ENCODE measurements at regions not wholly inside any gene's neighbourhood (a gene's known extent, or its start where the extent isn't known, plus 50 kb on each side); places are given as distances from the start of the nearest gene placed in this dataset.
"Not testable (repeated sequence)": the region's sequence is repeated elsewhere in the genome, so short reads cannot be mapped to it uniquely, and the experiment has no call there.

GRCh38 chr5:85545129-85545528 is 1072.6 kb upstream of the COX7C start:
- DNase-seq (ENCODE audit: low read depth in 2 of 2), result no peak

- DNase-seq (ENCODE audit: low read depth in 2 of 2), result no peak
Measured at GRCh38 chr5:85549229-85549628, 1068.5 kb upstream of the COX7C start.

GRCh38 chr5:85549836-85550599 is 1067.7 kb upstream of the COX7C start:
- no peak for DNase-seq (ENCODE audit: low read depth in 2 of 2)

- no peak for DNase-seq (ENCODE audit: low read depth in 2 of 2)
Measured at GRCh38 chr5:85556464-85556863, 1061.3 kb upstream of the COX7C start.

GRCh38 chr5:85576666-85577065 is 1041.1 kb upstream of the COX7C start:
- no peak for DNase-seq (ENCODE audit: low read depth in 2 of 2)

GRCh38 chr5:85587806-85588205 is 1029.9 kb upstream of the COX7C start:
- not testable (repeated sequence) for DNase-seq (ENCODE audit: low read depth in 2 of 2)

GRCh38 chr5:85588268-85588667 is 1029.5 kb upstream of the COX7C start:
- not testable (repeated sequence) for DNase-seq (ENCODE audit: low read depth in 2 of 2)

GRCh38 chr5:85590764-85591163 is 1027.0 kb upstream of the COX7C start:
- DNase-seq (ENCODE audit: low read depth in 2 of 2), result no peak

- no peak for DNase-seq (ENCODE audit: low read depth in 2 of 2)
Measured at GRCh38 chr5:85591311-85591710, 1026.4 kb upstream of the COX7C start.

GRCh38 chr5:85602843-85603242 is 1014.9 kb upstream of the COX7C start:
- DNase-seq (ENCODE audit: low read depth in 2 of 2), result no peak

GRCh38 chr5:85604378-85604777 is 1013.4 kb upstream of the COX7C start:
- no peak for DNase-seq (ENCODE audit: low read depth in 2 of 2)

GRCh38 chr5:85604786-85605185 is 1013.0 kb upstream of the COX7C start:
- no peak for DNase-seq (ENCODE audit: low read depth in 2 of 2)

- DNase-seq (ENCODE audit: low read depth in 2 of 2), result no peak
Measured at GRCh38 chr5:85605381-85605780, 1012.4 kb upstream of the COX7C start.

GRCh38 chr5:85614489-85614888 is 1003.3 kb upstream of the COX7C start:
- no peak for DNase-seq (ENCODE audit: low read depth in 2 of 2)

GRCh38 chr5:85621668-85622067 is 996.1 kb upstream of the COX7C start:
- no peak for DNase-seq (ENCODE audit: low read depth in 2 of 2)

- no peak for DNase-seq (ENCODE audit: low read depth in 2 of 2)
Measured at GRCh38 chr5:85628153-85628552, 989.6 kb upstream of the COX7C start.

GRCh38 chr5:85638495-85639125 is 979.1 kb upstream of the COX7C start:
- DNase-seq (ENCODE audit: low read depth in 2 of 2), result not testable (repeated sequence)

- DNase-seq (ENCODE audit: low read depth in 2 of 2), result no peak
Measured at GRCh38 chr5:85646036-85646435, 971.7 kb upstream of the COX7C start.

- DNase-seq (ENCODE audit: low read depth in 2 of 2), result no peak
Measured at GRCh38 chr5:85646641-85647040, 971.1 kb upstream of the COX7C start.

GRCh38 chr5:85647349-85648127 is 970.2 kb upstream of the COX7C start:
- no peak for DNase-seq (ENCODE audit: low read depth in 2 of 2)

GRCh38 chr5:85648495-85648894 is 969.2 kb upstream of the COX7C start:
- DNase-seq (ENCODE audit: low read depth in 2 of 2), result no peak

- no peak for DNase-seq (ENCODE audit: low read depth in 2 of 2)
Measured at GRCh38 chr5:85651731-85652130, 966.0 kb upstream of the COX7C start.

GRCh38 chr5:85654144-85654543 is 963.6 kb upstream of the COX7C start:
- DNase-seq (ENCODE audit: low read depth in 2 of 2), result not testable (repeated sequence)

All from fibroblast of skin of left biceps (primary cell).